ENCODE measurements at regions not wholly inside any gene's neighbourhood (a gene's known extent, or its start where the extent isn't known, plus 50 kb on each side); places are given as distances from the start of the nearest gene placed in this dataset.

DNA sequence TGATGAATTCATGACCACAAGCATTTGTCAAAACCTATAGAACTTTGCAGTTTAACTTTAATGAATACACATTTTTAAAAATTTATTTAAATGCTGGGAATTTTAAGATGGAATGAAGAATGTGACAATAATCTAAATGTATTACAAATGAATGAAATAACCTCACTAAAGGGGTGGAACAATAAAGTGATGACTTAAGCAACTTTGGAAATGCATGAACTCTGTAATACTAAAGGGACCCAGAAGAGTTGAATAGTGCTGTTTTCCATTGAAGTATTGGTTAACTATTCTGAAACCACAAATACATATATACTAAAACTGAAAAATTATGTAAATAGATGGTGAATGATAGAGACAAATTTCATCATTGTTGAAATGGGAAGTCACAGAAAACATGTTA is 1395.1 kb downstream of the NCAM2 start:
- TF ChIP-seq CTCF (IDR thresholded peaks at IDR 0.05; ENCODE audit: low read depth, low read length, missing control alignments), result no peak
- in situ Hi-C loops (cut with HindIII; ENCODE audit: low pct_ligation_motif_present, low sequenced_read_pairs), result no loop called here

GRCh38 chr21:22395965-22396364 is 1397.8 kb downstream of the NCAM2 start:
- no peaks in the 10 kb centered on the region for H3K27me3 ChIP-seq (replicated peaks)
- in situ Hi-C loops (cut with HindIII; ENCODE audit: low pct_ligation_motif_present, low sequenced_read_pairs), result no loop called here
- no peak for DNase-seq
- H3K27ac ChIP-seq, result no peak overlapping the region
- H3K36me3 ChIP-seq (replicated peaks), result no peaks in the 10 kb centered on the region
- no peak for TF ChIP-seq CTCF (IDR thresholded peaks at IDR 0.05; ENCODE audit: low read depth, low read length, missing control alignments)
- H3K4me3 ChIP-seq (ENCODE audit: low read depth, low read length), result no peak overlapping the region

More for the DNA sequence above, 1395.1 kb downstream of the NCAM2 start:
- DNase-seq, result no peak
- no peaks in the 10 kb centered on the region for H3K27me3 ChIP-seq (replicated peaks)
- no peak overlapping the region for H3K27ac ChIP-seq
- no peaks in the 10 kb centered on the region for H3K36me3 ChIP-seq (replicated peaks)
- no peak overlapping the region for H3K4me3 ChIP-seq (ENCODE audit: low read depth, low read length)

GRCh38 chr21:22399681-22400514 is 1401.7 kb downstream of the NCAM2 start:
- DNase-seq, result no peak
- H3K4me3 ChIP-seq (ENCODE audit: low read depth, low read length), result no peak overlapping the region
- H3K36me3 ChIP-seq (replicated peaks), result no peaks in the 10 kb centered on the region
- in situ Hi-C loops (cut with HindIII; ENCODE audit: low pct_ligation_motif_present, low sequenced_read_pairs), result no loop called here
- no peak for TF ChIP-seq CTCF (IDR thresholded peaks at IDR 0.05; ENCODE audit: low read depth, low read length, missing control alignments)
- H3K27me3 ChIP-seq (replicated peaks), result no peaks in the 10 kb centered on the region
- no peak overlapping the region for H3K27ac ChIP-seq

DNA sequence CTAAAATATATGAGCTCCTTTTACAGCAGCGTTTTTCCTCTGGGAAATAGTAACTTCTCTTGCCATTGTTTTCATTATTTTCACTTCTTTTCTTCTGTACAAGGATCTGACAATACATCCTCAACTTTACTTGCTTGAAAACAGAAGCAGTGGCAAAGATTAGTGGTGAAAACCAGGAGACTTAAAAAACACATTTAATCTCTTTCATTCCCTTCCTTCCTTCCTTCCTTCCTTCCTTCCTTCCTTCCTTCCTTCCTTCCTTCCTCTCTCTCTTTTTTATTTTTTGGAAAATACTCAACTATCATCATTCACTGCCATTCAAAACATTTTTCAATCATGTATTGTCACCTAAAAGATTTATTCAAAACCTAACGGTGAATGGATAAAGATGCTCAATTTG is 1411.4 kb downstream of the NCAM2 start:
- Histone ChIP-seq H3K27me3 (replicated peaks) (no peaks in the 10 kb centered on the region), H3K27ac (no peak overlapping the region), H3K4me3 (ENCODE audit: low read depth, low read length) (no peak overlapping the region), H3K36me3 (replicated peaks) (no peaks in the 10 kb centered on the region)
- in situ Hi-C loops (cut with HindIII; ENCODE audit: low pct_ligation_motif_present, low sequenced_read_pairs), result no loop called here
- no peak for TF ChIP-seq CTCF (IDR thresholded peaks at IDR 0.05; ENCODE audit: low read depth, low read length, missing control alignments)
- no peak for DNase-seq

DNA sequence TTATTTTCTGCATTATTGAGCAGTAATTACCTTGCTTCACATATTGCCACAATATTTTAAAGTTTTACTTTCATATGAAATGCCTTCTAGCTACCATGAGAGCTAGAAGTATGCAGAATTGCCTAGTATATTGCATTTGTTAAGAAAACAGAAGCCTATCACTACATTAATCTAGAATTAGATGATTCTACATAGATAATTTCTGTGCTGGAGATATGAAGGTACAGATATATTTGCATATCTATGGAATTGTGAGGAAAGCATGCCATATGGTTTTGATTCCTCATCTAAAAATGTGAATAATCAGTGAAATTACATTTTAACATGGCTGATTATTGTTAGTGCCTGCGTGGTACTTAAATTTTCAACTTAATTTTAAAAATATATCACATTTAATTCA is 1418.3 kb downstream of the NCAM2 start:
- Histone ChIP-seq H3K27ac (no peak overlapping the region), H3K36me3 (replicated peaks) (no peaks in the 10 kb centered on the region), H3K27me3 (replicated peaks) (no peaks in the 10 kb centered on the region), H3K4me3 (ENCODE audit: low read depth, low read length) (no peak overlapping the region)
- TF ChIP-seq CTCF (IDR thresholded peaks at IDR 0.05; ENCODE audit: low read depth, low read length, missing control alignments), result no peak
- DNase-seq, result no peak
- in situ Hi-C loops (cut with HindIII; ENCODE audit: low pct_ligation_motif_present, low sequenced_read_pairs), result no loop called here
